Type B pancreatic cell (in vitro differentiated cells): ENCODE measurements at regions not wholly inside any gene's neighbourhood (a gene's known extent, or its start where the extent isn't known, plus 50 kb on each side); places are given as distances from the start of the nearest gene placed in this dataset.

ENCODE experiments used
- DNase-seq: peaks from one replicate; pipeline ENCODE4 v3.0.0; 2021; ENCODE audit warnings: mixed read lengths; ENCODE audit not compliant: unreplicated experiment; ENCODE audit errors: extremely low spot score
- H3K27ac Mint-ChIP-seq: 2 replicates; pipeline ENCODE4 v1.8.0; 2021; ENCODE audit warnings: mild to moderate bottlenecking, mixed read lengths
- H3K27me3 Mint-ChIP-seq: 2 replicates; pipeline ENCODE4 v1.8.0; 2021; ENCODE audit warnings: mixed read lengths
- H3K36me3 Mint-ChIP-seq: 2 replicates; pipeline ENCODE4 v1.8.0; 2021; ENCODE audit warnings: mixed read lengths
- H3K4me1 Mint-ChIP-seq: one replicate; pipeline ENCODE4 v1.8.0; 2021; ENCODE audit warnings: mixed read lengths; ENCODE audit not compliant: unreplicated experiment
- H3K4me3 Mint-ChIP-seq: 2 replicates; pipeline ENCODE4 v1.8.0; 2021; ENCODE audit warnings: mild to moderate bottlenecking, mixed read lengths
- H3K9me3 Mint-ChIP-seq: 2 replicates; pipeline ENCODE4 v1.8.0; 2021; ENCODE audit warnings: mixed read lengths
- TF ChIP-seq, protein P1 (sequence below): fragments of 200-600 bp; sonication (generic); conservative IDR thresholded peaks from 2 replicates; pipeline ENCODE4 v1.5.0; 2021; ENCODE audit warnings: antibody characterized with exemption, mild to moderate bottlenecking

DNA sequence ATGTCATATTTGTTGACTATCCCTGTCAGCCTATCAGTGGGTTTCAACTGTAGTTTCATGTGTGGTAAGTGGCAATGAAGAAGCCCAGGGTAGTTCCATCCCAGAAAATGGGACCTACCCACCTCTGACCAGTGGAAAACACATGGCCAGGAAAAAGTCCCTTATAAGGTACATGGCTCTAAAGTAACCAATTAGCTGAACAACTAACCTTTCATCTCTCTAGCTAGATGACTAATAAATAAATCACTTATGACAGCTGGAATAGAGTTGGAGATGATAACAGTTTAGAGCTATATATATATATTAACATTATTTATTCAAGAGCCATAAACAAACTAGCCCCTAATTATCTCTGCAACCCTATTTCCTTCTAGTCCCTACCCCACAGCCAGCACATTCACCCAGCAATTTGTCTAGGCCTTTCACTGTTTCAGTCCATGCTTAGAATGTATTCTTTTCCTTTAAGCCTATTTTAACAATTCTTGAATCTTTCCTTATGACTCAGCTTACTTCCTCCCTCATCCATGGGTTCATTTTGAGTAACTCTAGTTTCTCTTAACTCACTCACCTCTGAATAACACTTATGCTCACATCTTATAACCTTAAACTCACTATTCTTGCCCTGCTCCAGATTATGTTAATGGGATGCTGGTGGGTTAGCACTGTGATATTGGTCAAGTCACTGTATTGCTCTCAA is 83.7 kb downstream of the TNFSF18 start:
- Mint-ChIP-seq H3K27ac (no peak overlapping the region), H3K36me3 (no peaks in the 10 kb centered on the region), H3K4me1 (peaks cover 4% of the 10 kb centered on the region), H3K9me3 (peaks cover 9% of the 10 kb centered on the region), H3K27me3 (no peaks in the 10 kb centered on the region), H3K4me3 (no peak overlapping the region)
- no peak for DNase-seq
- TF ChIP-seq, protein P1, sequence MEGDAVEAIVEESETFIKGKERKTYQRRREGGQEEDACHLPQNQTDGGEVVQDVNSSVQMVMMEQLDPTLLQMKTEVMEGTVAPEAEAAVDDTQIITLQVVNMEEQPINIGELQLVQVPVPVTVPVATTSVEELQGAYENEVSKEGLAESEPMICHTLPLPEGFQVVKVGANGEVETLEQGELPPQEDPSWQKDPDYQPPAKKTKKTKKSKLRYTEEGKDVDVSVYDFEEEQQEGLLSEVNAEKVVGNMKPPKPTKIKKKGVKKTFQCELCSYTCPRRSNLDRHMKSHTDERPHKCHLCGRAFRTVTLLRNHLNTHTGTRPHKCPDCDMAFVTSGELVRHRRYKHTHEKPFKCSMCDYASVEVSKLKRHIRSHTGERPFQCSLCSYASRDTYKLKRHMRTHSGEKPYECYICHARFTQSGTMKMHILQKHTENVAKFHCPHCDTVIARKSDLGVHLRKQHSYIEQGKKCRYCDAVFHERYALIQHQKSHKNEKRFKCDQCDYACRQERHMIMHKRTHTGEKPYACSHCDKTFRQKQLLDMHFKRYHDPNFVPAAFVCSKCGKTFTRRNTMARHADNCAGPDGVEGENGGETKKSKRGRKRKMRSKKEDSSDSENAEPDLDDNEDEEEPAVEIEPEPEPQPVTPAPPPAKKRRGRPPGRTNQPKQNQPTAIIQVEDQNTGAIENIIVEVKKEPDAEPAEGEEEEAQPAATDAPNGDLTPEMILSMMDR, result no peak

DNA sequence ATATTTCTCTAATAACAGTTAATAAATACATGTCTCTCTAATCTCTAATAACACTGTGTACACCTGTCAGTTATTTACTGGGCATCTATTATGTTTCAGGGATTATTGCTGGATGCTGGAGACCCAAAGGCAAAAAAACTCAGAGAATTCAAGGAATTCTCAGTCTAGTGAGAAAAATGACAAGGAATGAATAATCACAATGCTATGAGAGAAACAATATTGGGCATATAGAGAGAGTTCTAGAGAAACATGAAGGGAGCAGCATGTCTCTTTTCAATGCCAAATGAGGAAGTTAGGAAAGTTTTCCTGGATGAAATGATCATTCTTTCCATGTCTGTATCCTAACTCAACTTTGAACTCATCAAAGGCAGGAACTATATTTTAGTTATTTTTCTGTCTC is 82.8 kb downstream of the TNFSF18 start:
- TF ChIP-seq, protein P1, result no peak
- Mint-ChIP-seq H3K9me3 (peaks cover 9% of the 10 kb centered on the region), H3K27ac (no peak overlapping the region), H3K4me3 (no peak overlapping the region), H3K36me3 (no peaks in the 10 kb centered on the region), H3K4me1 (peaks cover 5% of the 10 kb centered on the region), H3K27me3 (no peaks in the 10 kb centered on the region)
- DNase-seq, result no peak

DNA sequence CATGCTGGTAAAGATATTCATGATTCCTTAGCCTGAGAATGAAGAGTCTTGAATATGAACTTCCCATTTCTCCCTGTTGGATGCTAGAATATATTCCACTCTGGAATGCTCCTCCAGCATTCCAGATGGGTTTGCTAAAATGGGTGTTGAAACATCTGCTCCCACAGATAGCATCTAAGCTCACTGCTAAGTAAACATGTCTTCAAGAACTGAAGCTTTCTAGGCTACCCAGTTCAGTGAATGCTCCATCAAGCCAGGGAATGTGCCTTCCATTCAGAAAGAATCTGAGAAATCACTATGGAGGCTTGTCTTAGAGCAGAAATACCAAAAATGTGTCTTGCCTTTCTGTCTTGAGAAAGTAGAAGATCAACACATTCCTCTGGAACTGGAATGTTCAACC is 81.1 kb downstream of the TNFSF18 start:
- TF ChIP-seq, protein P1, result no peak
- no peak for DNase-seq
- Mint-ChIP-seq H3K27me3 (no peaks in the 10 kb centered on the region), H3K4me1 (peaks cover 5% of the 10 kb centered on the region), H3K4me3 (no peak overlapping the region), H3K9me3 (peaks cover 9% of the 10 kb centered on the region), H3K36me3 (no peaks in the 10 kb centered on the region), H3K27ac (no peak overlapping the region)

DNA sequence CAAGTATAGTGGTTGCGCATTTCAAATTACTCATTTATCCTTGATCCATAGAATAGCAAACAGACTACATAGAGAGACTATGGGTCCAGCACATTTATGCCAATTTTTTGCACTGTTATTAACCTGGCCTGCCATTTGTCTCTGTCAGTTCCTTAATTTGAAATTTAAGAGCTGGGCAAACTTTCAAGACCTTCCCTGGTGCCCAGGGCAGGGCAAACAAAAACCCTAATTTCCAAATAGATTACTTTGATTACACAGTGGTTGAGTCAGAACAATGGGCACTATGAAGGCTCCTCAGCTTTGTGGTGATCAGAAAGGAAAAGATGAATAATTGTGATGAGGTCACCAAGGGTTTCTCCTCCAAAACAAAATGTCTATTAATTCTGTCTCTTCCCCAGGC is 80.6 kb downstream of the TNFSF18 start:
- H3K4me1 Mint-ChIP-seq, result peaks cover 5% of the 10 kb centered on the region
- no peaks in the 10 kb centered on the region for H3K36me3 Mint-ChIP-seq
- H3K4me3 Mint-ChIP-seq, result no peak overlapping the region
- H3K27me3 Mint-ChIP-seq, result no peaks in the 10 kb centered on the region
- peaks cover 9% of the 10 kb centered on the region for H3K9me3 Mint-ChIP-seq
- no peak for DNase-seq
- TF ChIP-seq, protein P1, result no peak
- no peak overlapping the region for H3K27ac Mint-ChIP-seq

DNA sequence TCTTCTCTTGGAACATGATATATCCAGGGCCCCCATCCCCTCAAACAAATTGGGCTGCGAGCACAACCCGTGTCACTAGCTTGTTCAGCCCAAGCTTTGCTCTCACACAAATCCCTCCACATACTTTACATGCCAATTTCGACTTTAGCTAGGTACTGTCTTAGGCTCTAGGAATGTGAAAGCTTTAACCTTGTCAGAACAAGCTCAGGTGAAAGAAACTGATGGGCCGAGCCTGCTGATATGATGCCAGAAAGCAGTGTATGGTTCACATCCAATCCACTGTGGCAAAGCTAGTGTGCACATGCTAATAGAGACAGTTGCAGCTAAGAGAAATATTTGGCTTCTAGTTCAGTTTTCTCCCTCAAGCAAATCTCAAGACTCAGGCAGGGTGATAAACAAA is 79.5 kb downstream of the TNFSF18 start:
- H3K27ac Mint-ChIP-seq, result no peak overlapping the region
- peaks cover 9% of the 10 kb centered on the region for H3K9me3 Mint-ChIP-seq
- H3K4me3 Mint-ChIP-seq, result no peak overlapping the region
- H3K36me3 Mint-ChIP-seq, result no peaks in the 10 kb centered on the region
- no peak for DNase-seq
- H3K4me1 Mint-ChIP-seq, result peaks cover 5% of the 10 kb centered on the region
- H3K27me3 Mint-ChIP-seq, result no peaks in the 10 kb centered on the region
- TF ChIP-seq, protein P1, result no peak
